ENCODE measurements at regions not wholly inside any gene's neighbourhood (a gene's known extent, or its start where the extent isn't known, plus 50 kb on each side); places are given as distances from the start of the nearest gene placed in this dataset.
"Not testable (repeated sequence)": the region's sequence is repeated elsewhere in the genome, so short reads cannot be mapped to it uniquely, and the experiment has no call there.

- DNase-seq (ENCODE audit: low spot score), result no peak
These were observed 282.4 kb upstream of the RPS23 start for GRCh38 chr5:82560561-82560960.

DNA sequence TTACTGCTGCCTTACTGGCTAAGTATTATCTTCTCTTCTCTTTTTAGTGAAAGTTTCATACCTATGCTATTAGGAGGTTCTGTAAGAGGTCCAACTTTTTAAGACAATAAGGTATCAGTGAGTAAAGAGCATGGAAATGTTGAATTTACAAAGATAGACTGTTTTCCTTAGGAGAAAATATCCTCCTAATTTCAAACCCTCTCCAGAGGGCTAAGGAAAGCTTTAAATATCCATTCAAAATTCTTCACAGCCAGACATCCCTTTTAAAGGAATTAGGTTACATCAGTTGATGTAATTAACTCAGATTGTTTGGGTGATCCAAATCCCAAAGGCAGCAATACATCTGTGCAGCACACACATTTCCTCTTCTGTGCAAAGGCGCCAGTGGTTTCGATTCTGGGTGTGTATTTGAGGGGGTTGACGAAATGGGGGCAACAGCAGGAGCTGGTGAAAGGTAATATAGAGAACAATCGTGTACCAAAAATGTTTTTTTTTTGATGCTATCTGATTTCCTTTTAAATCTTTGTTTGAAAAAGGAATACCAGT, 273.8 kb upstream of the RPS23 start:
- no peak for DNase-seq (ENCODE audit: low spot score)

DNA sequence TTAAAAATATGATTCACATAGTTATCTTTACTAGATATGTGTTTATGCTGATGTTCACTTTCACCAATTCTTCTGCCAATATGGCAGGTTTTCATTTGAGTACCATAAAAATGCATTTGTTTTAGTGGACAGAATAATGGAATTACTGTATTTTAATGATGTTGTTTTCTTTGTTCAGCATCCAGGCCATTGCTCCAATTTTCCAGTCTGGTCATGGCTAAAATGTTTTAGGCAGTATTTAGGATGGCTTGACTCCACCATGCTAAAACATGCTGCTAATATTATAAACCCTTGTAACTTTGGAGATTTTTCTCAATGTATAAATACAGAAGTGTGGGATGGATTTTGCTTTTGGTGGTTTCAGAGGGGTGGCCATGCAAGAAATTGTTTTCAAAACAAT, 273.0 kb upstream of the RPS23 start:
- no peak for DNase-seq (ENCODE audit: low spot score)

GRCh38 chr5:82549263-82549662, 271.1 kb upstream of the RPS23 start:
- DNase-seq (ENCODE audit: low spot score), result no peak

DNA sequence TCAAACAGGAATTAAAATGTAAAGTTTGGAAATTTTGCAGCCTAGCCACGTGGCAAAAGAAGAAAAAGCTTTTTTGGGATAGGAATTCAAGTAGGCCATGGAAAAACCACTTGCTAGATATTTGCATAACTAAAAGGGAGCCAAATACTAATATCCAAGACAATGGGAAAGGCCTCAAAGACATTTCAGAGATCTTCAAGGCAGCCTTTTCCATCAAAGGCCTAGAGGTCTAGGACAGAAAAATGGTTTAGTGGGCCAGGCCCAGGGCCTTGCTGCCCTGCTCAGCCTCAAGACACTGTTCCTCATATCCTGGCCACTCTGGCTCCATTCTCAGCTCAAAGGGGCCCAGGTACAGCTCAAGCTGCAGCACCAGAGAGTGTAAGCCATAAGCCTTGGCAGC, 265.9 kb upstream of the RPS23 start:
- DNase-seq (ENCODE audit: low spot score), result no peak

DNA sequence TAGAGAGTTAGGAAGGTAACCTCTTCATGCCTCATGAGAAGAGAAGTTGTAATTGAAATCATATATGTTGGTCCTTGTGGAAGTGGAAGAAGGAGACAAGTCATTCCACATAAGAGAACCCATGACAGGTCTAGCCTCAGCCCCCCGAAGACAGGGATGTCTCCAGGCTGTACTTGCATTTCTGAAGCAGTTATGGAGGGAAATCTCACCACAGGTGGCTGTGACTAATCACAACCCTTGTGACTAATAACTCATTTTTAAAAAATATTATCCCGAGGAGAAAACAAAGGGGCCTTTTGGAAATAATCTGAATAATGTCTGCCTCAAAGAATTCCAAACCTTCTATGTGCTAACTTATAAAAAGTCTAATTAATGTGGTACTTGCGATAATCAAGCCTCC, 262.1 kb upstream of the RPS23 start:
- no peak for DNase-seq (ENCODE audit: low spot score)

DNA sequence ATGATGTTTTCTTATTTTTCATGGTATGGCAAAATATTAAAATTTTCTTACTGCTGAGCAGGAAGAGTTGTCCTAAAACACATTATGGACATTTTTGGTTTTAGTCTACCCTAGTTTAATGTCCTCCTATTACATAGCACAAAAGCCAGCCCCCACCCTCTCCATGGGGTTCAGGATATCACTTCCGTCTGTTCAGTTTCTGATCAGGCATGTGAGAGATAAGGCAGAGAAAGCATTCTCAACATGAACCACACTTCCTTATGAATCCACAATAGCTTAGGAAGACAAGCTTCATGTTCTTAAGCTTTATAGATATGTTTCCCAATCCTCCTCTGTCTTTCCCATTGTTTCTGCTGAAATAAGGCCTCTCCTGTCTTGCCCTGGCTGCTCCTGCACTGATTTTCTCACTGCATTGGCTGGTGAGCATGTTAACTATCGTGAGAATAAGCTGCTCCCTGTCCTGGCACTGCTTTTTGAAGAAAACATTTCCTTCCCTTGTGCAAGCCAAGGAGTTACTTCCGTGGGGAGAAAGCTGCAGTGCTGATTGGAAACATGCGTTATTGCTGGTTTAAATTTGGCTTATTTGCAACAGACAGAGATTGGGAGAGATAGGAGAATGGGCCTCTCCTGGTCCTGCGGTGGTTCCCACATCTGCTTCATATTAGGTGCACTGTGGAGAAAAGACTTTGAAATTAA, 260.3 kb upstream of the RPS23 start:
- DNase-seq (ENCODE audit: low spot score), result peak; percentile 21

DNA sequence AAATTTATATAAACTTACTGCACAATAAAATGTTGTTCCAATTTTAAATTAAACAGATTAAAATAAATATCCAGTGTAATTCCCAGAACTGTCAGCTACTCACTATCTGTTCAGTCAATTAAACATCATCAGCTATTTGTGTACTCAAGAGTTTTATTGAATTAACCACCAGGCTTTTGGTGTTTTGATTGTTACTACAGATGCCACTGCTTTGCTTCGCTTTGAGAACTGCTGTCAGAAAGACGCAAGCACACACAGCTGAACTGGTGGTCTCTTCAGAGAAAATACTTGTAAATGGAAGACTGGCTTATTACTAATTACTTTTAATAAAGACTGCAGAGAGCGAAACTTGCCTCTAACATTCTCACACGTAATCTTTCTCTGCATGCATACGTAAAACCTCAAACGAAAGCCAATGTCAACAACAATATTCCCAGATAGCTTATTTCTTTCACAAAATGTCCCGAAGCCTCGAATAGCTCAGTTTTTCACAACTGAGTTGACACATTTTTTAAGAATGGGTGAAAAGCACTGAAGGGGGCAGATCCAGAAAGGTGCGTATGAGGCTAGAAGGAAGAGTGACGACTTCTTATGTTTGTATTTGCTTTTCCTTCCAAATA, 259.6 kb upstream of the RPS23 start:
- DNase-seq (ENCODE audit: low spot score), result no peak

DNA sequence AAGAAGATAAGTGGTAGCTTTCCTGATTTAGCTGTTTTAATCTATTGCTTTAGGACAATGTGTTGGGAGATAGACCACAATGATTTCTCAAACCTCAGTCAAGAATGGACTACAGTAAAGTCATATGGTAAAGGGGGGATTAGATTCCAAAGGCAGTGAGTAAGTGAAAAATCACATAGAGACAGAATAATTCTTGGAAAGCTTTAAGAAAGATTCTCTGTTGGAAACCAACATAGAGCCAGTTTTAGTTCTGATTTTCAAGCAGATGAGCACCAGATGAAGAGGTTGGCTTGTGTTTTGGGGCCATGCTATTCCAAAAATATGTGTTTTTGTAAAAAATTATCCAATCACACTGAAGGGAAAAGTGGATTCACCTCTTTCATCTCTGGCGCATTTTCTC, 256.8 kb upstream of the RPS23 start:
- DNase-seq (ENCODE audit: low spot score), result no peak

DNA sequence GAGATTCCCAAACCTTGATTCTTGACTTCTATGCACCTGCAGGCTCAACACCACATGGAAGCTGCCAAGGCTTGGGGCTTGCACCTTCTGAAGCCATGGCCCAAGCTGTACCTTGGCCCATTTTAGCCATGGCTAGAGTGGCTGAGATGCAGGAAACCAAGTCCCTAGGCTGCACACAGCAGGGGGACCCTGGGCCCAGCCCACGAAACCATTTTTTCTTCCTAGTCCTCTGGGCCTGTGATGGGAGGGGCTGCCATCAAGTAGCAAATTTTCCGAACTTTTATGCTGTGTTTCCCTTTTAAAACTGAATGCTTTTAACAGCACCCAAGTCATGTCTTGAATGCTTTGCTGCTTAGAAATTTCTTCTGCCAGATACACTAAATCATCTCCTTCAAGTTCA, 253.9 kb upstream of the RPS23 start:
- not testable (repeated sequence) for DNase-seq (ENCODE audit: low spot score)

DNA sequence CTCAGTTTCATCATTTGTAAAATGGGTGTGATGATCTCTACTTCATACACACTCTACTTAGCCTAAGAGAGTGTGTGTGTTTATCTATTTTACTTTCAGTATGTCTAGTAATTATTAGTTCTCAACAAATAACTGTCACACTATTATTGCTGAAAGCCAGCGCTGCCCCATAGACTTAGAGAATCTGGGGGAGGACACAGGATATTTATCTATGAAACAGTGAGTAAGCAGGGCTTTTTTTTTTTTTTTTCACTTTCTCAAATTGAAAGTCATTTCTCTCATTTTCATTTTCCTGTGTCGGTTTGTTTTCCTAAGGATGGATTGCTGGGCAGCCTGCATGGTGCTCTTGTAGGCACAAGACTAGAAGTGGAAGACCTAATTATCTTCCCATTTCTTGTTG, 248.4 kb upstream of the RPS23 start:
- no peak for DNase-seq (ENCODE audit: low spot score)

- DNase-seq (ENCODE audit: low spot score), result no peak
These were observed 247.5 kb upstream of the RPS23 start for GRCh38 chr5:82525626-82526025.

GRCh38 chr5:82523633-82524032, 245.5 kb upstream of the RPS23 start:
- no peak for DNase-seq (ENCODE audit: low spot score)

DNA sequence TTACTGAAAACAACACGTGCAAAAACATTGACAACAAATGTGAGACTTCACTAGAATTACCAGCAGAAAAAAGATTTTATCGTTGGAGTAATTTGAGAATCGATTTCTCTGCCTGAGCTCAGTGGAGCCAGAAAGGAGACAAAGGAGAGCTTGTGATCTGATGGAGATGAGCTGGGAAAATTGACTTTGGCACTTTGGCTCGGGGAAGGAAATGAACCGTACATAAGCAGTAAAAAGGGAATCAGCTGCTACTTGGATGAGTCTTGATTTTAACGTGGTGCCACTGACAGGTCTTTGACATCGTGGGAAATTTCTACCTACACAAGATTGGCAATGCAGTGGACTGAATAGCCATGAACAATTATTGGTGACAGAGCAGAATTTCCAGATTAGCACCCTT, 244.7 kb upstream of the RPS23 start:
- DNase-seq (ENCODE audit: low spot score), result no peak

DNA sequence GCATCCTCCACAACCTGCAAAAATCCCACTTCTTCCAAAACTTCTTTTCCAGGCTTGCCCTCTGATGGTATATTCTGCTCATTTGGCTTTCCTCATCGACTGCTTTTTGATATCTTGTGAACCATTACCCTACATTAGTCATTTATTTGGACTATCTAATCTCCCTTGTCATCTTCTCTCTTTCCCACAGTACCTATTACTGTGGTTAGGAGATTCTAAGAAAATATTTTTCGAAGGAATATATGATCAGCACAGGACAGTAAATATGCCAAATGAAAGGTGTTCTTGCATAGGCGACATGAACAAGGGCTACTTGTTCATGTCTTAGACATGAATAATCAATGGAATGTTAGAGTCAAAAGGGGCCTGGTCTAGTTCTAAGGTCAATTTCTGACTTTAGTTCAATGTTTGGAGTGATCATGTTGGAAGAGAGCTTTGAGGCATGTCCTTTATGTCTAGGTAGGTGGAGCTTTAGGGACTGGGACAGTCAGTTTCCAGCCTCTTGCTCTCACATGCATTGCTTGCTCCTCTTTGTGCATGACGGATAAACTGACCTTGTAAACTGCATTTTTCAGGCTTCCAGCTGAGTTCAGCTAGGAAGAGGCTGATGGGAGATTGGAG, 243.4 kb upstream of the RPS23 start:
- no peak for DNase-seq (ENCODE audit: low spot score)

DNA sequence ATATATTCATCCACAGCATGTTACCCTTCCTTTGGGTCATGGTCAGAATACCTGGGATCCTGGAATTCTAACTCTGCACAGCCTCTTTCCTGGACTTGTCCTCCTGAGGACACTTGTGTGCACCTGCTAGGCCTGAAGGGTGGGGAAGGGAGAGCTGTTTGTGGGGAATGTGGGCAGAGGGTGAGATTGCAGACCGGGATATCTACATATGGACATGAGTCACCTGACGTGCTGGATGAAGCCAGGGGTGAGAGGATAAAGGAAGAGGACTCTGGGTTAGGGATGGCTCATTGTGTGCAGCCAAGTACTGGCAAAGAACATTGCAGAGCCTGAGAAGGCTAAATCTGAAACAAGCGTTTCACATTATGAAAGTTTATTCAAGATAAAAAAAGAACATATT, 241.4 kb upstream of the RPS23 start:
- no peak for DNase-seq (ENCODE audit: low spot score)

DNA sequence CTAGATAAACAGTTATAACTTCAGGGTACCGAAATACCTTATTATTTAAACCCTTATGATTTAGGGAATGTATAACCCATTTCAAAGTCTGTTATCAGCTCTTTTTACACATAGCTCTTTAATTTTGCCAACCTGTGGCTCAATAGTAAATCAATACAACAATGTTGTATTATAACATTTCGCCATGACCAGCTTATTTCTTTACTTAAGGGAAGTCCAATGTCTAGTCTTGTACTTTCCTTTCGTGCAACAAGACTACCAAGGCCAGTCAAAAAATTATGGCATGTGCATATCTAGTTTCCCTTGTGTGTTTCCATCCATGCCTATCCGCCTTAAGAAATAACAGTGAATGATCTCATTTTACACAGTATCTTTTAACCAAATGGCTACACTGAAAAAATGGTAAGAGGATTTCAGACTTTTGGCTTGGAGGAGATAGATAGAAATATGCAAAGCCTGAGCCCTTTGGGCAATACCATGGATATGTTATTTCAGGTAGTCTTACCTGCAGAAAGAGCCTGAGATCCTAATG, 239.5 kb upstream of the RPS23 start:
- no peak for DNase-seq (ENCODE audit: low spot score)

GRCh38 chr5:82513738-82514137, 235.6 kb upstream of the RPS23 start:
- peak; percentile 8 for DNase-seq (ENCODE audit: low spot score)

- no peak for DNase-seq (ENCODE audit: low spot score)
These were observed 233.9 kb upstream of the RPS23 start for GRCh38 chr5:82512025-82512424.

DNA sequence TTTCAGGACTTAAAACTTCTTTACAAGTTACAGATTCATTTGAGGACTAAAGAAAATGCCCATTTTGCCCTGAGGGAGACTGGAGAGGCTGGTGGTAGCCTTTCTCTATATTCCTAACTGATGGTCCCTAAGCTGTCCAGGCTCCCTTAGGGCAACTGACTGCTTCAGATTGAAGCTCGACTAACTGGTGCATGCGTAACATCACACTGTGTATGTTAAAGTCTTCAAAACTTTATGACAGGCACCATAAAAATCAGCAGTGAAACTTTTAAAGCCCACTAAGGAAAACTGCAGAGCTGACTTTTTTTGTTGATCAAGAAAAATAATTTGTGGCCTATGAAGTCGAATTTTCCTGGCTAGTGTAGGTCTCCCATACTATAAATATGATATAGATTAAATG, 233.0 kb upstream of the RPS23 start:
- no peak for DNase-seq (ENCODE audit: low spot score)

- DNase-seq (ENCODE audit: low spot score), result no peak
These were observed 231.6 kb upstream of the RPS23 start for GRCh38 chr5:82509762-82510161.

GRCh38 chr5:82506390-82506789, 228.2 kb upstream of the RPS23 start:
- DNase-seq (ENCODE audit: low spot score), result not testable (repeated sequence)

GRCh38 chr5:82499725-82500244, 221.6 kb upstream of the RPS23 start:
- DNase-seq (ENCODE audit: low spot score), result no peak

Data from umbilical cord (tissue), 1 donor.